ENCODE measurements at regions not wholly inside any gene's neighbourhood (a gene's known extent, or its start where the extent isn't known, plus 50 kb on each side); places are given as distances from the start of the nearest gene placed in this dataset.

GRCh38 chrX:39675619-39676018, 422.1 kb downstream of the BCOR start:
- DNase-seq: no peak
- POLR2A ChIA-PET (ENCODE audit: unreplicated experiment): no interaction called here

DNA sequence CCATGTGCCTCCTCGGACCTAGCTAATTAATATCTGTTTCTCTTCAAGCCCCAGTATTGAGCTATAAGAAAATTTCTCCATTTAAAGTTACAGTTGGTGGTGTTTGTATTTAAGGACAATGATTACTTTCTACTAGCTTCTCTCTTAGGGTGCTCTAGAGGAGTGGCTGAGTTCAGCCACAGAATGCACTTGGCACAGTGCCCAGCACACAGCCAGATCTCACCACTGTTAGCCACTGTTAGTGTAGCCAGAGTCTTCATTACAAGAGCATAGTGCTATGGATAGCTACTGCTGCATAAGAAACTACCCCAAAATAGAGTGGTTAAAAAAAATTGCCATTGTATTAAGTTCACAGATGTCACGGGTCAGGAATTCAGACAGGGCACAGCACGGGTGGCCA, 421.3 kb downstream of the BCOR start:
- Histone ChIP-seq H3K9me3 (ENCODE audit: low read length) (no peaks in the 10 kb centered on the region), H3K4me3 (ENCODE audit: low read length) (no peak overlapping the region), H3K9me2 (replicated peaks; ENCODE audit: low read length) (no peaks in the 10 kb centered on the region), H3K79me2 (ENCODE audit: low read length) (no peaks in the 10 kb centered on the region), H3K36me3 (ENCODE audit: low read depth, low read length) (no peaks in the 10 kb centered on the region), H3K27me3 (ENCODE audit: low read length) (0 out of 2 replicates have a peak, but pooled peaks cover 14% of the 10 kb centered on the region), H3K9ac (ENCODE audit: low read length) (no peak overlapping the region), H3K4me1 (ENCODE audit: insufficient read depth, low read length) (no peaks in the 10 kb centered on the region), H4K20me1 (ENCODE audit: low read length) (no peaks in the 10 kb centered on the region), H3K4me2 (ENCODE audit: low read length) (no peak overlapping the region), H3F3A (ENCODE audit: low read length, unreplicated experiment) (no peaks in the 10 kb centered on the region), H3K27ac (ENCODE audit: low read length) (no peak overlapping the region), H2AFZ (ENCODE audit: low read length) (no peak overlapping the region)
- no TSS peak for BruUV-seq (replicated peaks)
- ChIA-PET CTCF (no interaction called here), POLR2A (ENCODE audit: unreplicated experiment) (no interaction called here)
- no peak for DNase-seq
- intact Hi-C loops (cut with micrococcal nuclease): no loop called here
- ATAC-seq: no peak
- TF ChIP-seq, protein P1, sequence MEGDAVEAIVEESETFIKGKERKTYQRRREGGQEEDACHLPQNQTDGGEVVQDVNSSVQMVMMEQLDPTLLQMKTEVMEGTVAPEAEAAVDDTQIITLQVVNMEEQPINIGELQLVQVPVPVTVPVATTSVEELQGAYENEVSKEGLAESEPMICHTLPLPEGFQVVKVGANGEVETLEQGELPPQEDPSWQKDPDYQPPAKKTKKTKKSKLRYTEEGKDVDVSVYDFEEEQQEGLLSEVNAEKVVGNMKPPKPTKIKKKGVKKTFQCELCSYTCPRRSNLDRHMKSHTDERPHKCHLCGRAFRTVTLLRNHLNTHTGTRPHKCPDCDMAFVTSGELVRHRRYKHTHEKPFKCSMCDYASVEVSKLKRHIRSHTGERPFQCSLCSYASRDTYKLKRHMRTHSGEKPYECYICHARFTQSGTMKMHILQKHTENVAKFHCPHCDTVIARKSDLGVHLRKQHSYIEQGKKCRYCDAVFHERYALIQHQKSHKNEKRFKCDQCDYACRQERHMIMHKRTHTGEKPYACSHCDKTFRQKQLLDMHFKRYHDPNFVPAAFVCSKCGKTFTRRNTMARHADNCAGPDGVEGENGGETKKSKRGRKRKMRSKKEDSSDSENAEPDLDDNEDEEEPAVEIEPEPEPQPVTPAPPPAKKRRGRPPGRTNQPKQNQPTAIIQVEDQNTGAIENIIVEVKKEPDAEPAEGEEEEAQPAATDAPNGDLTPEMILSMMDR (conservative IDR thresholded peaks at IDR 0.05; ENCODE audit: low read depth, low read length): no peak
- TF ChIP-seq EZH2 (IDR thresholded peaks at IDR 0.05; ENCODE audit: low read length, unreplicated experiment) (no peak), EZH2phosphoT487 (IDR thresholded peaks at IDR 0.05; ENCODE audit: borderline replicate concordance, low read length) (no peak)

More at GRCh38 chrX:39675619-39676018, 422.1 kb downstream of the BCOR start:
- Histone ChIP-seq H3K27ac (ENCODE audit: low read length) (no peak overlapping the region), H3K9ac (ENCODE audit: low read length) (no peak overlapping the region), H3K9me3 (ENCODE audit: low read length) (no peaks in the 10 kb centered on the region), H2AFZ (ENCODE audit: low read length) (no peak overlapping the region), H3K4me1 (ENCODE audit: insufficient read depth, low read length) (no peaks in the 10 kb centered on the region), H3K4me3 (ENCODE audit: low read length) (no peak overlapping the region), H3F3A (ENCODE audit: low read length, unreplicated experiment) (no peaks in the 10 kb centered on the region), H3K79me2 (ENCODE audit: low read length) (no peaks in the 10 kb centered on the region), H3K9me2 (replicated peaks; ENCODE audit: low read length) (no peaks in the 10 kb centered on the region), H4K20me1 (ENCODE audit: low read length) (no peaks in the 10 kb centered on the region), H3K27me3 (ENCODE audit: low read length) (0 out of 2 replicates have a peak, but pooled peaks cover 14% of the 10 kb centered on the region), H3K36me3 (ENCODE audit: low read depth, low read length) (no peaks in the 10 kb centered on the region), H3K4me2 (ENCODE audit: low read length) (no peak overlapping the region)
- TF ChIP-seq, protein P1 (conservative IDR thresholded peaks at IDR 0.05; ENCODE audit: low read depth, low read length): no peak
- no peak for TF ChIP-seq EZH2 (IDR thresholded peaks at IDR 0.05; ENCODE audit: low read length, unreplicated experiment)
- TF ChIP-seq EZH2phosphoT487 (IDR thresholded peaks at IDR 0.05; ENCODE audit: borderline replicate concordance, low read length): no peak
- intact Hi-C loops (cut with micrococcal nuclease): no loop called here
- CTCF ChIA-PET: no interaction called here
- BruUV-seq (replicated peaks): no TSS peak
- no peak for ATAC-seq

GRCh38 chrX:39677585-39677977, 420.2 kb downstream of the BCOR start:
- no peak for ATAC-seq
- intact Hi-C loops (cut with micrococcal nuclease): no loop called here
- Histone ChIP-seq H3K9me2 (replicated peaks; ENCODE audit: low read length) (no peaks in the 10 kb centered on the region), H3K79me2 (ENCODE audit: low read length) (no peaks in the 10 kb centered on the region), H3F3A (ENCODE audit: low read length, unreplicated experiment) (no peaks in the 10 kb centered on the region), H3K36me3 (ENCODE audit: low read depth, low read length) (no peaks in the 10 kb centered on the region), H4K20me1 (ENCODE audit: low read length) (no peaks in the 10 kb centered on the region), H3K9me3 (ENCODE audit: low read length) (no peaks in the 10 kb centered on the region), H3K27ac (ENCODE audit: low read length) (no peak overlapping the region), H3K4me2 (ENCODE audit: low read length) (no peak overlapping the region), H3K9ac (ENCODE audit: low read length) (no peak overlapping the region), H2AFZ (ENCODE audit: low read length) (no peak overlapping the region), H3K27me3 (ENCODE audit: low read length) (0 out of 2 replicates have a peak, but pooled peaks cover 11% of the 10 kb centered on the region), H3K4me3 (ENCODE audit: low read length) (no peak overlapping the region), H3K4me1 (ENCODE audit: insufficient read depth, low read length) (no peaks in the 10 kb centered on the region)
- POLR2A ChIA-PET (ENCODE audit: unreplicated experiment): no interaction called here
- no TSS peak for BruUV-seq (replicated peaks)
- CTCF ChIA-PET: no interaction called here
- no peak for DNase-seq
- TF ChIP-seq EZH2phosphoT487 (IDR thresholded peaks at IDR 0.05; ENCODE audit: borderline replicate concordance, low read length): no peak
- TF ChIP-seq, protein P1 (conservative IDR thresholded peaks at IDR 0.05; ENCODE audit: low read depth, low read length): no peak
